ENCODE measurements at regions not wholly inside any gene's neighbourhood (a gene's known extent, or its start where the extent isn't known, plus 50 kb on each side); places are given as distances from the start of the nearest gene placed in this dataset.
A peak's percentile ranks its signal among the peaks of the same experiment; 100 is the strongest.
"Not testable (repeated sequence)": the region's sequence is repeated elsewhere in the genome, so short reads cannot be mapped to it uniquely, and the experiment has no call there.

- DNase-seq: not testable (repeated sequence)
These were observed 108.0 kb upstream of the GRK3 start for GRCh38 chr22:25456300-25457043.

- not testable (repeated sequence) for DNase-seq
These were observed 105.8 kb upstream of the GRK3 start for GRCh38 chr22:25458631-25459030.

GRCh38 chr22:25460682-25461081, 103.8 kb upstream of the GRK3 start:
- not testable (repeated sequence) for DNase-seq

DNA sequence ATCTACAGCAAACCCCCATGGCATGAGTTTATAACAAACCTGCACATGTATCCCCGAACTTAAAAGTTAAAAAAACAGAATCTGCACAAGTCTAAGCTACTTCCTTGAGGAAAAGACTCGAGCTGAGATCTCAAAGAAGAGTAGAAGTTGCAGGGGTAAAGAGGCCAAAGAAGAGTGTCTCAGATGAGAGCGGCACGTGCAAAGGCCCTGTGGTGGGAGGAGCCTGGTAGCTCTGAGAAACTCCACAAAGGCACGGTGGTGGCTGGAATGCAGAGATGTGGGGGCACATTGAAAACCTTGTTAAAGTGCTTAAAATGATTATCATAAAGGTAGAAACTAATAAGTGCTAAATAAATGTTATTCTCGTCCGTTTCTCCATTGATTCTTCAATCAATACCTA, 103.2 kb upstream of the GRK3 start:
- no peak for DNase-seq

DNA sequence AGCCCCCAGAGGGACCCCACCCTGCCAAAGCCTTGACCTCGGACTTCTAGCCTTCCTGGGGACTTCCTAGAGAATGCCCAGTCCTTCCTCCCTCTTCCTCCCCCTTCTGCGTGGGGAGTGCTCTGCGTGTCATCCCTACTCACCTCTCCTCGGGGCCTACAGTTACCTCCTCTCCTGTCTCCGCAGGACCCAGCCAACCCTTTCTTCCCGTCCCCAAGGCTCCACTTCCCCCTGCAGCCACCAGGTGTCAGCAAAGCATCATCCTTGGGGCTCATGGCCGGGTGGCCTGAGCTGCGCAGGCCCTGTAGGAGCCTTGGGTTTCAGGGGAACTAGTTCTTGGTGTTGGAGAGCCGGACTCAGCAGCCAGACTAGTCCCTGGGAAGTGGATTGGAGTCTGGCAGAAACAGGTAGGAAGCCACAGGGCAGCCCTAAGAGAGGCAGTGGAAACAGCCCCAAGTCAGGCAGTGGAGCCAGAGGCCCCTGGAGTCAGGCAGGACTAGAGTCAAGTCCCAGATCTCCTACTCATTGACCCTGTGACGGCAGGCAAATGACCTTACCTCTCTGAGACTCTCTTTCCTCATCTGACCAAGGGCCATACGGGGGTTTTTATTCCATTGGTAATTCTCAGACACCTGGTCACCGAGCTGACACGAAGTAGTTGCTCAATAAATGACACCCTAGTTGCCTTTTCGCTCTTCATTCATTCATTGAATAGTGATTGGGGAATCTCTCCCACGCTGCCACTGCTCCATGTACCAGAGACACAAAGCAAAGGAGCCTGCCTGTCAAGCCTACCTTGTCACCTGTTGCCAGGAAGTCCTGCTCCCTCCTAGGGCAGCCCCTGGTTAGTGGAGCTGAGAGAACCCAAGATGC, 101.8 kb upstream of the GRK3 start:
- peak; percentile 70 to 81 for DNase-seq

- not testable (repeated sequence) for DNase-seq
These were observed 101.2 kb upstream of the GRK3 start for GRCh38 chr22:25463347-25463628.

DNA sequence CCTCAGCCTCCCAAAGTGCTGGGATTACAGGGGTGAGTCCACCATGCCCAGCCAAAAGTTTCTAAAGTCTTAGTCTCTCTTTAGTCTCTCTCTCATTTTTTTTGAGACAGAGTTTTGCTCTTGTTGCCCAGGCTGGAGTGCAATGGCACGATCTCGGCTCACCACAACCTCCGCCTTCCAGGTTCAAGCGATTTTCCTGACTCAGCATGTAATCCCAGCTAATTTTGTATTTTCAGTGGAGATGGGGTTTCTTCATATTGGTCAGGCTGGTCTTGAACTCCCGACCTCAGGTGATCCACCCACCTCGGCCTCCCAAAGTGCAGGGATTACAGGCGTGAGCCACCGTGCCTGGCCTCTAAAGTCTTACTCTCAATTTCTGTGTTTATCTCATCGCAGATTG, 100.1 kb upstream of the GRK3 start:
- not testable (repeated sequence) for DNase-seq

- no peak for DNase-seq
These were observed 98.5 kb upstream of the GRK3 start for GRCh38 chr22:25465949-25466348.

DNA sequence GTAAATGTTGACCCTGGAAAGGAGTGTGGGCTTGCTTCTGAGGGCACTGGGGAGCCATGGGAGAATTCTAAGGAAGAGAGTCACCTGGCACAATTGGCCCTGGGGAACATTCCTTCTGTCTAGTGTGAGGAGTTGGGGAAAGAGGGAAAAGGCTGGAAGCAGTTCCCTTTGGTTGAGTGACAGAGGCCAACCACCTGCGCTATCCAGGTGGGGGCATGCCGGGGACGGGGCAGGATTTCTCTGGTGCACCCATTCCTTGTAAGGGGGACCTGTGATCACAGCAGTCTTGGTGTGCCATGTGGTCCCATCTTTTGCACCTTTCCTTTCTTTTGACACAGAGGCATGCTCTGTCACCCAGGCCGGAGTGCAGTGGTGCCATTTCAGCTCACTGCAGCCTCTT, 92.1 kb upstream of the GRK3 start:
- no peak for DNase-seq

GRCh38 chr22:25475257-25476022, 89.0 kb upstream of the GRK3 start:
- DNase-seq: peak; percentile 85 to 87

DNA sequence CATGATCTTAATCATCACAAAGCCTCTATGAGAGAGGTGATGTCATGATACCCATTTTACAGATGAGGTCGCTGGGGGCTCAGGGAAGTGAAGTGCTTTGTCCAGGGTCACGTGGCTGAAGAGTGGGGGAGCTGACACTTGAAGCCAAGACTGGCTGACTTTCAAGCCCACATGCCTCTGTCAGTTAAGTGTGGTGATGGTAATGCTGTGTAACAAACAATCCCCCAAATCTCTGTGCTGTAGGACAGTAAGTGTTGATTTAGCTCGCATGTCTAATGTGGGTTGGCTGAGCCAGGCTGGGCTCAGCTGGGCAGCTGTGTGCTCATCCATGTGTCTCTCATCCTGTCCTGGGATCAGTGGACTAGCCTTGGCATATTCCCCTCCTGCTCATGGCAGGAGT, 87.1 kb upstream of the GRK3 start:
- DNase-seq: no peak

GRCh38 chr22:25478111-25478510, 86.4 kb upstream of the GRK3 start:
- no peak for DNase-seq

DNA sequence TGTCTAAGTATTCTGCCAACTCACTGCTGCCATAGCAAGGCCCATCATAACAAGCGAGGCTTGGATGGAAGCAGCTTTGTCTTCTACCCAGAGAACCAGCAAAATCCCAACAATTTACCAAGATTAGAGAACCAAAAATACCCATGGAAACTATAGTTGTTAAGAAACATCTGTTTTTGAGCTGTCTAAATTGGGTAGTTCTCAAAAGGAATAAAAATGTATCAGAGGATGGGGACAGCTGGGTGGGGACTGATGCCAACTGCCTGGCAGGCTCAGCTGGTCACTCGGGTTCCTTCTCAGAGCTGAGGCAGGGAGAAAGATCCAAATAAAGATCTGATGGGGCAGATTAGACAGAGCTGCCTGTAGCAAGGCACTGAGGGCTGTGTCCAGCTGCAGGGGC, 85.9 kb upstream of the GRK3 start:
- no peak for DNase-seq

GRCh38 chr22:25480868-25481267, 83.6 kb upstream of the GRK3 start:
- not testable (repeated sequence) for DNase-seq

DNA sequence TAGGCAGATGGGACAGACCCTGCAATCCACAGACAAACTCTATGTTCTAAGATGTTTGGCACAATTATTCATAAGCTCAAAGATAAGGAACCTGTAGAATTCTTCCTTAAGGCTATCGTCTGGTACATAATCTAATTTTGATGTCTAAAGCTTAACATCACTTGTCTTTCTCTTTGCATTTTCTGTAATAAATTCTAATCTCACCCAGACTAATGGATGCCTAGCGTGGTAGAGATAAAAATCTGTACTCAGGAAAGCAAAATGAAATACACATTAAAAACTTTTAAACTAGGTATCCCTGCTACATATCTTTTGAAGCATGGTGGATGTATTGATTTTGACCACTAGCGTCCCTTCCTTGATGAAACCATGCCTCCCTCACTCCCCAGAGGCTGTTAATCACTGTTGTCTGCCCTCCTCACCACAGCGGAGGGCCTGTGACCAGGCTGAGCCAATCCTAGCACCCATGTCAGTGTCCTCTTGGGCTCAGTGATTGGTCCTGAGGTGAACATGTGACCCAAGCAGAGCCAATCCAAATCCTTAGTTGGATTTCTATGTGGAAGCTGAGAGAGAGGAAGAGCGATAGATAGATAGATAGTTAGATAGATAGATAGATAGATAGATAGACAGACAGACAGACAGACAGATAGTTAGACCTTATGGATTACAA, 82.2 kb upstream of the GRK3 start:
- DNase-seq: no peak

GRCh38 chr22:25482868-25483639, 81.4 kb upstream of the GRK3 start:
- no peak for DNase-seq

DNA sequence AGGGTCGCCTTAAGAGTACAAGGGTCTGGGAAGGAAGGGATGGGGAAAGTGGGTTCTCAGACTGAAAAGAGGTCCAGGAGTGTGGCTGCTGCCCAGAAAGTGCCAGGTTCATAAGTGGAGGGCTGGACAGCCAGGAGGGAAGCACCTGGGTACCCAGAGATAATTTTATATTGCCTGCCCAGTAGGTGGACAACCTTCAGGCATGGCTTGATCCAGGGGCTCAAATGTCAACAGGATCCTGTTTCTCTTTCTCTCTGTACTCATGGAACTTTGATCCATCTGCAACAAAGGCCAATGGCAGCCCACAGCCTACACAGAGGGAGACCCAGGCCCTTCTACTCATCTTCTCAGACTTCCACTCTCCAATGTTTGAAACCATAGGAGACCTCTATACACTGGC, 80.5 kb upstream of the GRK3 start:
- no peak for DNase-seq

DNA sequence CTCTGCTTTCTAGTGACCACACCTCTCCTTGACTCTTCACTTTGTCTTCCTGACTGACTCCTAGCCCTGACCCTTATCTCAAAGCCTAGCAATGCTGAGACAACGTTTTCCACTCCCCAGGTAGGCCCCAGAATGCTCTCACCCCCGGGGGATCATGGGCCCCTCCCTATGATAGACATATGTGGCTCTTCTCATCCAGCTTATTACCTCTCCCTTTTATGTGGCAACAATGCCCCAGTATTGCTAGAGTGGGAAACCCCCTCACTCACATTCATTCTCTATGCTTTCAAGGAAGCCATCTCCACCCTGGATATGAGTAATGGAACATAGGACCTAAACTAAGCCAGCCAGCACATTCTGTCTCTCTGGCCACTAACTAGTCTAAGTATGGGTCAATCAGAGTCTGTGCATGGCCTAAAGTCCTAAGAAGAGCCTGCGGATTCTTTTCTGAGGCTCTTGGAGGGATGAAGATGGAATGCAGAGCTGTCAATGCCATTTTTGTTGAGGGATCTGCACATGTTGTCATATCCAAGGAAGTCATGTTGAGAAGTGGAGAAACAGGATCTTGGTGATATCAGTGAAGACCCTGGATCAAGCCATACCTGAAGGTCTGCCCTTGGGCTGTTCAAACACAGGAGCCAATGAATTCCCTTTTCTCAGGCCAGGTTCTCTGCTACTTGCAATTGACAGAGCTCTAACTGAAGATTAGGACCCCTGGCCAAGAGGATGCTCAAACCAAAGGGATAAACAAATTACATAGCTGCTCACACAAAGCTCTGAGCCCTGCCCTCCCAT, 79.8 kb upstream of the GRK3 start:
- no peak for DNase-seq

DNA sequence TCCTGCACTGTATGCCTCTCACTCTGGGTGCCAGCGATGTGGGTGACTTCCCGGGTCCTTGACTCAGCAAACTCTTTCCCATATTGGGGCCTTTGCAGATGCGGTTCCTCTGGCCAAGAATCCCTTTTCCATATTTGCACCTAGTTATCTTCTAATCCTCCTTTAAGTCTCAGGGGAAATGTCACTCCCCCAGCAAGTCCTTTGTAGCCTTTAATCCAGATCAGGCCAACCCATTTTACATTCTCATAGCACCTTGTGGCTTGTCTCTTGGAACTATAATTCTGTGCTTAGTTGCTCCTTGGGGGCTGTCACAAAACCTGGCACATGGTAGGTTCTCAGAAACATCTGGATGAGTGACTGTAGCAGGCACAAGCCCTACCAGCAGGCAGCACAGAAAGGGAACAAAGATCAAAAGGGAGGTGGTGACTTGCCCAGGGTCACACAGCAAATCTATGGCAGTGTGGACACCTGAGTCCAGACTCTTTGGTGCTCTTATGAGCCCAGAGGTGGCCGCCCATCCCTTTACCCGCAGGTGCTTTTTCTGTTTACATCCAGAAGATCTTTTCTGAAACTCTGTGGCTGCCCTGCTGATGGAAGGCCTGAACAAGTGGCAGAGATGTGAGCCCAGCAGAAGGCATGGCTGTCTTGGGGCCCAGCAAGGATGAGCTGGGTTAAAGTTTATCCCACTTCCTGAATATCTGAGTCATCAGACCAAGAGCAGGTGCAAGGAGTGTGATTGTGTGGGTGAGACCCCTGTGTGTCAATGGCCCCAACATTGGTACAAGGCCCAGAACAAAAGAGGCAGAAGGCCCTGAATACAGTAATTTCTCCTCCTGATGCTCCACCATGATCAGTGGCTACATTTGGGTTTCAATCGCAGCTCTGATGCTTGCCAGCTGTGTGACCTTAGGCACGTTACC, 78.6 kb upstream of the GRK3 start:
- no peak for DNase-seq
